H9 (cell line): ENCODE measurements at regions not wholly inside any gene's neighbourhood (a gene's known extent, or its start where the extent isn't known, plus 50 kb on each side); places are given as distances from the start of the nearest gene placed in this dataset.

Source experiments
- DNase-seq: peaks from one replicate; pipeline ENCODE4 v3.0.0-alpha.2; 2017
- H2AFZ ChIP-seq: one replicate; pipeline ENCODE4 v1.6.1; 2013; ENCODE audit warnings: mild to moderate bottlenecking, low read length, control low read depth, moderate library complexity
- H2AK5ac ChIP-seq: 2 replicates; pipeline ENCODE4 v1.6.1; 2013; ENCODE audit warnings: low read length, control low read depth, mixed read lengths; ENCODE audit not compliant: insufficient read length
- H2BK120ac ChIP-seq: one replicate; pipeline ENCODE4 v1.6.1; 2013; ENCODE audit warnings: low read depth, mild to moderate bottlenecking, low read length, control low read depth, inconsistent platforms; ENCODE audit not compliant: poor library complexity, severe bottlenecking
- H2BK12ac ChIP-seq: 2 replicates; pipeline ENCODE4 v1.6.1; 2013; ENCODE audit warnings: low read length, control low read depth, mixed read lengths, low read depth; ENCODE audit not compliant: insufficient read length
- H2BK15ac ChIP-seq: 2 replicates; pipeline ENCODE4 v1.6.1; 2013; ENCODE audit warnings: low read depth, low read length, control low read depth
- H2BK20ac ChIP-seq: one replicate; pipeline ENCODE4 v1.6.1; 2013; ENCODE audit warnings: low read depth, mild to moderate bottlenecking, low read length, control low read depth, inconsistent platforms; ENCODE audit not compliant: poor library complexity, severe bottlenecking
- H2BK5ac ChIP-seq: 2 replicates; pipeline ENCODE4 v1.6.1; 2013; ENCODE audit warnings: low read length, control low read depth, mixed read lengths; ENCODE audit not compliant: insufficient read length
- H3K14ac ChIP-seq: 2 replicates; pipeline ENCODE4 v1.6.1; 2013; ENCODE audit warnings: low read length, control low read depth; ENCODE audit not compliant: insufficient read depth
- H3K18ac ChIP-seq: 2 replicates; pipeline ENCODE4 v1.6.1; 2013; ENCODE audit warnings: low read depth, mild to moderate bottlenecking, mixed read lengths, low read length, control low read depth; ENCODE audit not compliant: insufficient read length
- H3K23ac ChIP-seq: 2 replicates; pipeline ENCODE4 v1.6.1; 2013; ENCODE audit warnings: low read length, control low read depth, mixed read lengths, low read depth; ENCODE audit not compliant: insufficient read length
- H3K23me2 ChIP-seq: 2 replicates; pipeline ENCODE4 v1.6.1; 2013; ENCODE audit warnings: low read depth, mild to moderate bottlenecking, mixed read lengths, low read length, control low read depth; ENCODE audit not compliant: insufficient read length, poor library complexity, severe bottlenecking
- H3K27ac ChIP-seq: 2 replicates; pipeline ENCODE4 v1.5.1; 2013; ENCODE audit warnings: low read length, control low read depth, mixed read lengths, low read depth; ENCODE audit not compliant: insufficient read length
- H3K27me3 ChIP-seq: 2 replicates; pipeline ENCODE4 v1.6.1; 2013; ENCODE audit warnings: low read length, control low read depth, inconsistent platforms; ENCODE audit not compliant: insufficient read depth
- H3K4ac ChIP-seq: 2 replicates; pipeline ENCODE4 v1.6.1; 2013; ENCODE audit warnings: low read depth, mild to moderate bottlenecking, control low read depth, inconsistent platforms, low read length, moderate library complexity
- H3K4me1 ChIP-seq: 2 replicates; pipeline ENCODE4 v1.6.1; 2013; ENCODE audit warnings: low read length, control low read depth, inconsistent platforms; ENCODE audit not compliant: insufficient read depth
- H3K4me2 ChIP-seq: 2 replicates; pipeline ENCODE4 v1.6.1; 2013; ENCODE audit warnings: low read length, control low read depth, mixed read lengths; ENCODE audit not compliant: insufficient read length, insufficient read depth
- H3K56ac ChIP-seq: 2 replicates; pipeline ENCODE4 v1.6.1; 2013; ENCODE audit warnings: low read depth, mild to moderate bottlenecking, mixed read lengths, low read length, control low read depth; ENCODE audit not compliant: insufficient read length
- H3K79me1 ChIP-seq: 2 replicates; pipeline ENCODE4 v1.6.1; 2013; ENCODE audit warnings: low read depth, mild to moderate bottlenecking, moderate library complexity, low read length, control low read depth, inconsistent platforms; ENCODE audit not compliant: insufficient read depth, poor library complexity, severe bottlenecking
- H3K79me2 ChIP-seq: 2 replicates; pipeline ENCODE4 v1.6.1; 2013; ENCODE audit warnings: low read length, control low read depth, inconsistent platforms; ENCODE audit not compliant: insufficient read depth
- H3K9ac ChIP-seq: 2 replicates; pipeline ENCODE4 v1.6.1; 2013; ENCODE audit warnings: low read length, control low read depth, mixed read lengths; ENCODE audit not compliant: insufficient read length; ENCODE audit errors: extremely low read depth
- H3K9me3 ChIP-seq: one replicate; pipeline ENCODE4 v1.6.1; 2013; ENCODE audit warnings: low read depth, low read length, inconsistent platforms; ENCODE audit not compliant: control insufficient read depth
- H3T11ph ChIP-seq: one replicate; pipeline ENCODE4 v1.6.1; 2013; ENCODE audit warnings: mild to moderate bottlenecking, low read length, control low read depth, inconsistent platforms
- H4K20me1 ChIP-seq: one replicate; pipeline ENCODE4 v1.6.1; 2013; ENCODE audit not compliant: control insufficient read depth, insufficient read length, insufficient read depth
- H4K5ac ChIP-seq: 2 replicates; pipeline ENCODE4 v1.6.1; 2013; ENCODE audit warnings: low read depth, mild to moderate bottlenecking, mixed read lengths, low read length, control low read depth; ENCODE audit not compliant: insufficient read length
- H4K8ac ChIP-seq: replicated peaks from 2 replicates; pipeline ENCODE4 v1.6.1; 2013; ENCODE audit warnings: low read length, control low read depth, mixed read lengths, low read depth; ENCODE audit not compliant: insufficient read length
- H4K91ac ChIP-seq: 2 replicates; pipeline ENCODE4 v1.6.1; 2013; ENCODE audit warnings: low read depth, mild to moderate bottlenecking, moderate library complexity, mixed read lengths, low read length, control low read depth; ENCODE audit not compliant: insufficient read length
- H3K27ac Mint-ChIP-seq, 3 experiments: 2 replicates in 2 of 3; 3 replicates in 1 of 3; pipeline ENCODE4 v1.8.0; 2020 to 2021; ENCODE audit warnings: mixed read lengths in 3 of 3, mild to moderate bottlenecking in 1 of 3, moderate library complexity in 1 of 3
- H3K27me3 Mint-ChIP-seq: 2 replicates; pipeline ENCODE4 v1.8.0; 2021; ENCODE audit warnings: low read depth, mild to moderate bottlenecking, moderate library complexity, mixed read lengths
- H3K36me3 Mint-ChIP-seq, 3 experiments: 2 replicates in 2 of 3; 3 replicates in 1 of 3; pipeline ENCODE4 v1.8.0; 2020 to 2021; ENCODE audit warnings: low read depth in 3 of 3, mixed read lengths in 3 of 3; ENCODE audit not compliant: insufficient read depth in 1 of 3
- H3K4me1 Mint-ChIP-seq, 2 experiments: 2 replicates each; pipeline ENCODE4 v1.8.0; 2020; ENCODE audit warnings: mixed read lengths in 2 of 2
- H3K4me3 Mint-ChIP-seq, 2 experiments: 2 replicates in 1 of 2; 3 replicates in 1 of 2; pipeline ENCODE4 v1.8.0; 2020 to 2021; ENCODE audit warnings: mild to moderate bottlenecking in 2 of 2, mixed read lengths in 2 of 2, moderate library complexity in 1 of 2
- H3K9me3 Mint-ChIP-seq, 2 experiments: 2 replicates in 1 of 2; 3 replicates in 1 of 2; pipeline ENCODE4 v1.8.0; 2020; ENCODE audit warnings: mild to moderate bottlenecking in 2 of 2, mixed read lengths in 2 of 2, moderate library complexity in 1 of 2
- CTCF ChIP-seq: fragments of 200-600 bp; sonication (generic); conservative IDR thresholded peaks from 3 replicates; pipeline ENCODE4 v1.8.0; 2021; ENCODE audit warnings: antibody characterized with exemption, mild to moderate bottlenecking
- WGBS: extraction: QIAGEN DNeasy Blood & Tissue Kit; methylation state at CpG from one replicate; pipeline ENCODE4 v1.1.7; 2013; ENCODE audit warnings: missing lambda C conversion rate, low lambda C conversion rate, mixed read lengths; ENCODE audit not compliant: insufficient read length; ENCODE audit errors: extremely low coverage; 5-methylcytosine and 5-hydroxymethylcytosine counted together

GRCh38 chr7:32256811-32257210 is 186.6 kb upstream of the PDE1C start:
- H3K79me2 ChIP-seq: no peaks in the 10 kb centered on the region
- WGBS: no CpG with 5 or more reads among the region's 2 CpGs
- H3K27me3 ChIP-seq: no peaks in the 10 kb centered on the region
- H2BK20ac ChIP-seq: no peak overlapping the region
- H4K91ac ChIP-seq: no peak overlapping the region
- Mint-ChIP-seq H3K27ac (no peak overlapping the region), H3K9me3 (no peaks in the 10 kb centered on the region), H3K27me3 (peaks cover 2% of the 10 kb centered on the region; the same call in 1 of the 2 replicates), H3K4me1 (peaks cover 14 to 17% of the 10 kb centered on the region in 2 experiments), H3K4me3 (no peak overlapping the region), H3K36me3 (no peaks in the 10 kb centered on the region)
- H3K79me1 ChIP-seq: no peaks in the 10 kb centered on the region
- H3K23ac ChIP-seq: no peak overlapping the region
- H4K8ac ChIP-seq: no peak overlapping the region
- no peak overlapping the region for H2BK12ac ChIP-seq
- no peak overlapping the region for H3K4ac ChIP-seq
- H2BK5ac ChIP-seq: no peak overlapping the region
- no peak overlapping the region for H3K14ac ChIP-seq
- no peak overlapping the region for H3K9ac ChIP-seq
- H3T11ph ChIP-seq: no peak overlapping the region
- no peak overlapping the region for H2BK120ac ChIP-seq
- no peaks in the 10 kb centered on the region for H3K23me2 ChIP-seq
- H3K27ac ChIP-seq: no peak overlapping the region
- no peak overlapping the region for H4K5ac ChIP-seq
- no peaks in the 10 kb centered on the region for H3K9me3 ChIP-seq
- no peak for DNase-seq
- H2AK5ac ChIP-seq: no peak overlapping the region
- H3K56ac ChIP-seq: no peak overlapping the region
- no peak overlapping the region for H2BK15ac ChIP-seq
- H3K18ac ChIP-seq: no peak overlapping the region
- no peak for TF ChIP-seq CTCF
- no peak overlapping the region for H3K4me2 ChIP-seq
- H3K4me1 ChIP-seq: no peaks in the 10 kb centered on the region
- no peak overlapping the region for H2AFZ ChIP-seq
- no peaks in the 10 kb centered on the region for H4K20me1 ChIP-seq
